Vagina (tissue), 2 donors: ENCODE measurements at regions not wholly inside any gene's neighbourhood (a gene's known extent, or its start where the extent isn't known, plus 50 kb on each side); places are given as distances from the start of the nearest gene placed in this dataset.

Source experiments
- DNase-seq, 2 donors: peaks; one replicate each; pipeline ENCODE4 v3.0.0-alpha.2; 2017; ENCODE audit errors: extremely low spot score in 2 of 2
- H3K27ac ChIP-seq: fragments of 200-600 bp; sonication (generic); one replicate; pipeline ENCODE4 v1.5.1; 2019
- H3K27me3 ChIP-seq: fragments of 200-600 bp; sonication (generic); one replicate; pipeline ENCODE4 v1.5.1; 2019
- H3K36me3 ChIP-seq, 2 donors: fragments of 200-600 bp; sonication (generic); one replicate each; pipeline ENCODE4 v1.5.1; 2017 to 2019
- H3K4me1 ChIP-seq: fragments of 200-600 bp; sonication (generic); one replicate; pipeline ENCODE4 v1.5.1; 2019
- H3K4me3 ChIP-seq, 2 donors: fragments of 200-600 bp; sonication (generic); 1 replicate in 1 of 2; 2 replicates in 1 of 2; pipeline ENCODE4 v1.5.1; 2016 to 2019
- H3K9me3 ChIP-seq: fragments of 200-600 bp; sonication (generic); one replicate; pipeline ENCODE4 v1.5.1; 2019
- POLR2A ChIP-seq, 2 donors: fragments of 450-650 bp; IDR thresholded peaks; one replicate each; pipeline ENCODE4 v1.6.1; 2017; ENCODE audit warnings: antibody characterized with exemption in 2 of 2, mild to moderate bottlenecking in 2 of 2, moderate library complexity in 2 of 2
- POLR2AphosphoS5 ChIP-seq, 2 donors: sonication (generic); formaldehyde crosslinking; IDR thresholded peaks; one replicate each; pipeline ENCODE4 v1.9.0; 2017; ENCODE audit warnings: antibody characterized with exemption in 2 of 2, mild to moderate bottlenecking in 2 of 2, low read depth in 1 of 2; ENCODE audit not compliant: insufficient read depth in 1 of 2
- intact Hi-C: fragments of 100-400 bp; cut with DNase I; formaldehyde crosslinking; loops from one replicate; pipeline ENCODE4 v1.15.1; 2023
- TF ChIP-seq, protein P1 (sequence below), 3 experiments: fragments of 450-650 bp in 2 of 3; fragments of 200-600 bp in 1 of 3; sonication (generic) in 1 of 3; IDR thresholded peaks; one replicate each; pipeline ENCODE4 v1.5.1; 2017 to 2019; ENCODE audit warnings: antibody characterized with exemption in 3 of 3, mild to moderate bottlenecking in 2 of 3, moderate library complexity in 2 of 3

DNA sequence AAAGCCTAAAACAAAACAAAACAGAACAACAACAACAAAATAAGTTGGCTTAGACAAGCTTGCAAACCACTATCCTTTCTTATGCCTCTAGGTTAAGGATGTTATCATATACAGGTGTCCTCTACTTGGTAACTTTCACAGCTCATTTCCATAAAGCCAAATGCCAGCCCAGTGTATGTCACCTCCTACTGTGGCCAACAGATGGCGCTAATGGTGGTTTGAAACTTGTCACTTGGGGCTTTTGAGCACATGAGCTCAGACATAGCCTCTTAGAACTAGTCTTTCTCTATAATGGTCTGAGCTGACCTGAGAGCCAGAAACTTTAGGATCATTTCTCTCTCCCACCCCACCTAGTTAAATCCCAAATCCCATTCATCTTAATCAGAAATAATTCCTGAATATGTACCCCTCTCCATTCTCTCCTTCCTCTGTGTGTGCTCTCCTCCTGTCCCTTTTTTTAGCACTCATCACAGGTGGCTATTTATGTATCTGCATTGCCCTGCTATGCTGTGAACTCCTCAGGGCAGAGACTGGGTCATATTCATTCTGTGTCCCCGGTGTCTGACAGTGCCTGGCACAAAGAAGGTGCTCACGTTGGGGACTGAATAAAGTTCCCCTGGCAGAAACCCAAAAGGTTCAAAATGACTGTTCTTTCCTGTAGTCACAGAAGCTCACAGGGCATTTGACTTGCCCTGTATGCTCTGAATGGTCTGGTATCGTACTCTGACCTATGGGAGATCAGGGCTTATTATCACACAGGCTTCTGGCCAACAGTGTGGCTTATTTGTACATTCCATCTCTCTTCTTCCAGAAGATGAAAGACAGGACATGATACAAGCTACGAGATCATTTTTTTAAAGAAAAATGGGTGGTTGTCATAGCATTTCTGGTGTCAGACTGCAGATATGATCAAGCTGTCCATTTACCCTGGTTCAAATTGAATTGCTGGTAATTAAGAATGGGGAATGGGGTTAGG, 319.3 kb upstream of the AZI2 start:
- no peaks in the 10 kb centered on the region for H3K36me3 ChIP-seq
- H3K27ac ChIP-seq, result no peak overlapping the region
- intact Hi-C loops, result no loop called here
- no peaks in the 10 kb centered on the region for H3K27me3 ChIP-seq
- no peak for DNase-seq
- H3K4me1 ChIP-seq, result no peaks in the 10 kb centered on the region
- no peaks in the 10 kb centered on the region for H3K9me3 ChIP-seq
- no peak overlapping the region for H3K4me3 ChIP-seq
- TF ChIP-seq, protein P1, sequence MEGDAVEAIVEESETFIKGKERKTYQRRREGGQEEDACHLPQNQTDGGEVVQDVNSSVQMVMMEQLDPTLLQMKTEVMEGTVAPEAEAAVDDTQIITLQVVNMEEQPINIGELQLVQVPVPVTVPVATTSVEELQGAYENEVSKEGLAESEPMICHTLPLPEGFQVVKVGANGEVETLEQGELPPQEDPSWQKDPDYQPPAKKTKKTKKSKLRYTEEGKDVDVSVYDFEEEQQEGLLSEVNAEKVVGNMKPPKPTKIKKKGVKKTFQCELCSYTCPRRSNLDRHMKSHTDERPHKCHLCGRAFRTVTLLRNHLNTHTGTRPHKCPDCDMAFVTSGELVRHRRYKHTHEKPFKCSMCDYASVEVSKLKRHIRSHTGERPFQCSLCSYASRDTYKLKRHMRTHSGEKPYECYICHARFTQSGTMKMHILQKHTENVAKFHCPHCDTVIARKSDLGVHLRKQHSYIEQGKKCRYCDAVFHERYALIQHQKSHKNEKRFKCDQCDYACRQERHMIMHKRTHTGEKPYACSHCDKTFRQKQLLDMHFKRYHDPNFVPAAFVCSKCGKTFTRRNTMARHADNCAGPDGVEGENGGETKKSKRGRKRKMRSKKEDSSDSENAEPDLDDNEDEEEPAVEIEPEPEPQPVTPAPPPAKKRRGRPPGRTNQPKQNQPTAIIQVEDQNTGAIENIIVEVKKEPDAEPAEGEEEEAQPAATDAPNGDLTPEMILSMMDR (IDR thresholded peaks at IDR 0.05), result peak in 2 of 3 experiments; percentile 39 to 55
- no peak for TF ChIP-seq POLR2AphosphoS5 (IDR thresholded peaks at IDR 0.05; ENCODE audit: insufficient read depth in 1 of 2, low read depth in 1 of 2)
- no peak for TF ChIP-seq POLR2A (IDR thresholded peaks at IDR 0.05)

GRCh38 chr3:28669870-28670269, 321.2 kb upstream of the AZI2 start:
- Histone ChIP-seq H3K27me3 (no peaks in the 10 kb centered on the region), H3K4me3 (no peak overlapping the region), H3K27ac (no peak overlapping the region), H3K4me1 (no peaks in the 10 kb centered on the region), H3K36me3 (no peaks in the 10 kb centered on the region), H3K9me3 (no peaks in the 10 kb centered on the region)
- TF ChIP-seq, protein P1 (IDR thresholded peaks at IDR 0.05), result no peak
- TF ChIP-seq POLR2AphosphoS5 (IDR thresholded peaks at IDR 0.05; ENCODE audit: insufficient read depth in 1 of 2, low read depth in 1 of 2), result no peak
- no peak for TF ChIP-seq POLR2A (IDR thresholded peaks at IDR 0.05)
- intact Hi-C loops, result no loop called here
- DNase-seq, result no peak

- intact Hi-C loops, result no loop called here
- H3K27ac ChIP-seq, result no peak overlapping the region
- H3K9me3 ChIP-seq, result no peaks in the 10 kb centered on the region
- H3K4me3 ChIP-seq, result no peak overlapping the region
- TF ChIP-seq, protein P1 (IDR thresholded peaks at IDR 0.05), result no peak
- TF ChIP-seq POLR2AphosphoS5 (IDR thresholded peaks at IDR 0.05; ENCODE audit: insufficient read depth in 1 of 2, low read depth in 1 of 2), result no peak
- no peak for TF ChIP-seq POLR2A (IDR thresholded peaks at IDR 0.05)
- no peaks in the 10 kb centered on the region for H3K27me3 ChIP-seq
- H3K4me1 ChIP-seq, result peaks cover 4% of the 10 kb centered on the region
- no peaks in the 10 kb centered on the region for H3K36me3 ChIP-seq
- DNase-seq, result no peak
Observed at GRCh38 chr3:28672406-28672805, 323.8 kb upstream of the AZI2 start.

DNA sequence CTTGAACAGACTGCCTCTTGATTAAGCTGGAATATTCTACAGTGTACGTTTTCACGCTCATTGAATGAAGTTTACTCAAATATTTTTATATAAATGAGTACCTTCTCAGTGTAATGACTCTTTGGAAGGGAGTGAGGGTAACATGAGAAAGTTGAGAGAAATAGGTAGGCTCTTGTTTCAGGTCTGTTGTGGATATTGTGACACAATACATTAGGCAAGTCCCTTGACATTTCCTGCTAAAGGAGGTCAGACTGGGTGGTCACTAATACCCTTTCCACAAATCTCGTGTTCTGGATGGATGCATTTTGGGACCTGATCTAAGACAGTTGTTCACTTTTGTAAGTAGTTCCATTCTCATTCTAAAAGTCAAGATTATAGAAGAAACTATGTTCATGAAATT, 324.8 kb upstream of the AZI2 start:
- peaks cover 4% of the 10 kb centered on the region for H3K4me1 ChIP-seq
- H3K36me3 ChIP-seq, result no peaks in the 10 kb centered on the region
- no peak overlapping the region for H3K27ac ChIP-seq
- no peak overlapping the region for H3K4me3 ChIP-seq
- TF ChIP-seq POLR2A (IDR thresholded peaks at IDR 0.05) (no peak), POLR2AphosphoS5 (IDR thresholded peaks at IDR 0.05; ENCODE audit: insufficient read depth in 1 of 2, low read depth in 1 of 2) (no peak)
- TF ChIP-seq, protein P1 (IDR thresholded peaks at IDR 0.05), result no peak
- intact Hi-C loops, result no loop called here
- no peaks in the 10 kb centered on the region for H3K27me3 ChIP-seq
- no peaks in the 10 kb centered on the region for H3K9me3 ChIP-seq
- no peak for DNase-seq

GRCh38 chr3:28674212-28674611, 325.6 kb upstream of the AZI2 start:
- Histone ChIP-seq H3K4me3 (no peak overlapping the region), H3K36me3 (no peaks in the 10 kb centered on the region), H3K27ac (no peak overlapping the region), H3K27me3 (no peaks in the 10 kb centered on the region), H3K9me3 (no peaks in the 10 kb centered on the region), H3K4me1 (peaks cover 4% of the 10 kb centered on the region)
- no peak for TF ChIP-seq POLR2AphosphoS5 (IDR thresholded peaks at IDR 0.05; ENCODE audit: insufficient read depth in 1 of 2, low read depth in 1 of 2)
- TF ChIP-seq, protein P1 (IDR thresholded peaks at IDR 0.05), result no peak
- no peak for TF ChIP-seq POLR2A (IDR thresholded peaks at IDR 0.05)
- DNase-seq, result no peak
- intact Hi-C loops, result no loop called here
